ENCODE measurements at regions not wholly inside any gene's neighbourhood (a gene's known extent, or its start where the extent isn't known, plus 50 kb on each side); places are given as distances from the start of the nearest gene placed in this dataset.

- TF ChIP-seq CTCF (IDR thresholded peaks at IDR 0.05; ENCODE audit: control insufficient read depth, extremely low read depth, insufficient read depth) = no peak
- H3K4me3 ChIP-seq (ENCODE audit: low read depth, low read length) = no peak overlapping the region
- no peak for DNase-seq (ENCODE audit: low read depth)
Measured at GRCh38 chr2:3981446-3981987, 278.1 kb downstream of the DCDC2C start.

GRCh38 chr2:3982160-3982559 lies 278.8 kb downstream of the DCDC2C start:
- DNase-seq (ENCODE audit: low read depth) = no peak
- TF ChIP-seq CTCF (IDR thresholded peaks at IDR 0.05; ENCODE audit: control insufficient read depth, extremely low read depth, insufficient read depth) = no peak
- no peak overlapping the region for H3K4me3 ChIP-seq (ENCODE audit: low read depth, low read length)

- DNase-seq (ENCODE audit: low read depth) = no peak
- no peak overlapping the region for H3K4me3 ChIP-seq (ENCODE audit: low read depth, low read length)
- TF ChIP-seq CTCF (IDR thresholded peaks at IDR 0.05; ENCODE audit: control insufficient read depth, extremely low read depth, insufficient read depth) = no peak
Measured at GRCh38 chr2:3986063-3986462, 282.7 kb downstream of the DCDC2C start.

GRCh38 chr2:3986530-3987258 lies 283.3 kb downstream of the DCDC2C start:
- no peak for TF ChIP-seq CTCF (IDR thresholded peaks at IDR 0.05; ENCODE audit: control insufficient read depth, extremely low read depth, insufficient read depth)
- DNase-seq (ENCODE audit: low read depth) = no peak

GRCh38 chr2:4002841-4003403 lies 299.5 kb downstream of the DCDC2C start:
- no peak overlapping the region for H3K4me3 ChIP-seq (ENCODE audit: low read depth, low read length)
- TF ChIP-seq CTCF (IDR thresholded peaks at IDR 0.05; ENCODE audit: control insufficient read depth, extremely low read depth, insufficient read depth) = no peak
- no peak for DNase-seq (ENCODE audit: low read depth)

More at GRCh38 chr2:3986530-3987258, 283.3 kb downstream of the DCDC2C start:
- no peak overlapping the region for H3K4me3 ChIP-seq (ENCODE audit: low read depth, low read length)

- no peak for DNase-seq (ENCODE audit: low read depth)
- TF ChIP-seq CTCF (IDR thresholded peaks at IDR 0.05; ENCODE audit: control insufficient read depth, extremely low read depth, insufficient read depth) = no peak
- no peak overlapping the region for H3K4me3 ChIP-seq (ENCODE audit: low read depth, low read length)
Measured at GRCh38 chr2:4012197-4012596, 308.8 kb downstream of the DCDC2C start.
